SHP77 treated with DMSO at 0.1 percent for 48 hours (cell line): ENCODE measurements at regions not wholly inside any gene's neighbourhood (a gene's known extent, or its start where the extent isn't known, plus 50 kb on each side); places are given as distances from the start of the nearest gene placed in this dataset.

Source experiments
- DNase-seq: peaks from one replicate; lab custom pipeline; 2025; lab: John Stamatoyannopoulos, UW

- DNase-seq, result no peak
Measured at GRCh38 chr13:97135883-97136282, 86.2 kb upstream of the MBNL2 start.

GRCh38 chr13:97136418-97136817, 85.7 kb upstream of the MBNL2 start:
- DNase-seq, result no peak

DNA sequence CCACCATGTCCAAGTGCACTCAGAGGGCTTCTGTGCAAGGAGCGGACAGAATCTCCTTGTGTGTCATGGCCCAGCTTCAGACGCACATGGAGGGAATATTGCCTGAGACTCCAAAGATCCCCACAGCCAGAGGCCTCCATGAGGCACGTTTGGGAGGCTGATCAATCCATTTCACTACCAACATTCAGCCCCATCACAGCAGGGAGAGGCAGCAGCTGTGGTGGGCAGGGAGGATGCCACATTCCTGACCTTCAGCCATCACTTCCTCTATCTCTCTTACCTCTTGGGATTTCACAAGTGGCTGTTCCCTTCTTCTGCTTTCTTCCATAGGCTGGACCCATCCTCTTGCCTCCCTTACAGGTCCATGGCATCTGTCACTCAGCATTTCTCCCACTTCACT, 82.4 kb upstream of the MBNL2 start:
- DNase-seq, result no peak

DNA sequence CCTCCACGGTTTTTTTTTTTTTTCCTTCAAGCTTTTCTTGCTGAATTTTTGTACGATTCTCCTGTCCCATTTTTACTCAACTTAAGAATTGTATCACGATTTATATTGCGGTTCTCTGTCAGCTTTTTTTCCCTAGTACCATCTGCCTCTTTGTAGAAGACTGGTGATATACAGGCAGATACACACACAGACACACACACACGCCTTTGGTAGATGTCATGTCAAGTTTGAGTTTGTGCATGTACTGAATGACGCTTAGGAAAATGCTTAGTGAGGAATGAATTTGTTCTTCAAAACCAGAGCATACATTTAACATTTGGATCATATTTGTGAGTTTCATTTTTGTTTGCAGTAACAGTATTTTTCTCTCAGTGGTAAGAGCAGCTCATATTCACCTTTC, 82.0 kb upstream of the MBNL2 start:
- DNase-seq, result no peak

DNA sequence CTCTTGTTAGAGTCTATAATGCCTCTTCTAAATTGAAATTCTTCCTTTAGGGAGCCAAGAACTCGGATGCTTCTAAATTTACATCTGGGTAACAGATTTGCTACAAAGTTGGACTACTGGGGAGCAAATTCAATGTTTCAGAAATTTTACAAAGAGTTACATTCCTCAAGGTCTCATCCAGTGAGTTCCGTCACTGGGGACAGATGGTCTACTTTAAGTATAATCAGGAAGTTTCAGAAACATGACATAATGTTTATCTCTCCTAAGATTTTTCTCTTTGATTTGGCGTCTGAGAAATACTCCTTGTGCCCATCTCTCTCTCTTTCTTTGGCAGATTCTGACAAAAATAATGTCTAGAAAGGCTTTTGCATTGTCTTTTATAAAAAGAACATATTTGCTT, 81.5 kb upstream of the MBNL2 start:
- DNase-seq, result no peak

- no peak for DNase-seq
Measured at GRCh38 chr13:97141097-97141496, 81.0 kb upstream of the MBNL2 start.

GRCh38 chr13:97141564-97142005, 80.5 kb upstream of the MBNL2 start:
- DNase-seq, result peak; percentile 93

GRCh38 chr13:97142452-97142851, 79.7 kb upstream of the MBNL2 start:
- DNase-seq, result peak; percentile 83

DNA sequence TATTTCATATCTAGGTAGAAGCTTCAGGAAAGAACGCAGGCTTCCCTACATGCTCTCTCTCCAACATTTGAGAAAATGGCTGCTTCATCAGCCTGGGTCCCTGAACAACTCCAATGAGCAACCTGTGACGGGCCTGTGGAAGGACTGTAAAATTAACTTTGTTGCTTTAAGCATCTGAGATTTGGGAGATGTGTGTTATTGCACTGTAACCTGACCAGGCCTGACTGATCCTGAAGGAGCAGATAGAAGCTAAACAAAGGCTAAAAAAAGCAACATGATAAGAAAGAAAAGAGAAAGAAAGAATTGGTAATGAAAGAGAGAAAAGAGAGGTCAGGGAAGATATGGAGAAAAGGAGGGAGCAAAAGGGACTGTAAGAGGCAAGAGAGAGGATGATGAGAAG, 77.1 kb upstream of the MBNL2 start:
- DNase-seq, result no peak

DNA sequence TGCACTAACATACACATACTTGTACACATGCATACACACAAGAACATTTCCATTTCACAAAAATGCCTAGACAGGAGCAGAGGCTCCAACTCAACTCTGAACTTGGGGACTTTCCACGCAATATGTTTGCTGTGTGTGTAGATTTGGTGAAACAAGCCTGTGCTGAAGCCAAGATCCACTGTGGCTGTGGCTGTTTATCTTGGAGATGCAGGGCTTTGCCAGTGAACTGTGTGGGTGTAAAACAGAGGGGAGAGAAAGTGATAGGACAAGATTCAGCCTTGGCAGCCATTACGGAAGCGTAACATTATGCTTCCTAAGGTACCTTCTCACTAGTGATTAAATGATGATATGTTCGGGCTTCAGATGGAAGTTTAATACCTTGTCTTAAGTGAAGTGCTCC, 73.2 kb upstream of the MBNL2 start:
- DNase-seq, result no peak

DNA sequence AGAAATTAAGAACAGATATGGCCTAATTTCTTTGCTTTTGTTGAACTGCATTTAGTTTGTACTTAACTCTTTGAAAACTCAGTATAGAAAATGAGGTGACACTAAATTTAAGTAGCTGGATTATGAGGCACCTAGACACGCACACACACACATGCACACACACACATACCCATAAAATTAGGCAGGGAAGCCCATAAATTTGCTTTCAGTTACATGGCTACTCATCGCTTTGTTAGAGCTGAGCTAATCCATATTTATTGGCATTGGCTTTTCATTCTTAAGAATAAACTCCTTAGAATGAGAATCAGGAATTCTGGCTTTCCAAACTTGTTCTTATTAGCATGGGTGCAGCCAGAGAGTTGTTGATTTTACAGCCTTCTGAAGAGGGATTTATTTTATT, 61.7 kb upstream of the MBNL2 start:
- no peak for DNase-seq

DNA sequence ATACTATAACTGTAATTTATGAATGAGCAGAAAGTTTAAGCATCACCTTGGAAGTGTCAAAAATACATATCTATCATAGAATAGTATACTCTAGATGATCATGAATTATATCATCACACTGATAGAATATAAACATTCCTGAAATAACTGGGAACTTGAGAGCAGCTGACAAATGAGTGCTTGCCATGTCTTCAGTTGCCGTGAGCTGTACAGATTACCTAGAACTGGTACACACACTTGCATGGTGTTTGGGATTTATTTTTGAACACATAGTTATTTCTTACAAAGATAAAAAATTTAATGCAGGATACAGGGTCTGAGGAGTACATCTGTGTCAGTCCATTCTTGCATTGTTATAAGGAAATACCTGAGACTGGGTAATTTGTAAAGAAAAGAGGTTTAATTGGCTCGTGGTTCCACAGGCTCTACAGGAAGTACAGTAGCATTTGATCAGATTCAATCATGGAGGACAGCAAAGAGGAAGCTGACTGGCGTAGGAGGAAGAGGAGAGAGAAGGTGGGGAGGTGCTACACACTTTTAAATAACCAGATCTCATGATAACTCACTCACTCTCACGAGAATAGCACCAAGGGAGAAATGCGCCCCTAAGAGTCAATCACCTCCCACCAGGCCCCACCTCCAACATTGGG, 60.4 kb upstream of the MBNL2 start:
- DNase-seq, result no peak

GRCh38 chr13:97165502-97166425, 56.4 kb upstream of the MBNL2 start:
- DNase-seq, result peak; percentile 16

DNA sequence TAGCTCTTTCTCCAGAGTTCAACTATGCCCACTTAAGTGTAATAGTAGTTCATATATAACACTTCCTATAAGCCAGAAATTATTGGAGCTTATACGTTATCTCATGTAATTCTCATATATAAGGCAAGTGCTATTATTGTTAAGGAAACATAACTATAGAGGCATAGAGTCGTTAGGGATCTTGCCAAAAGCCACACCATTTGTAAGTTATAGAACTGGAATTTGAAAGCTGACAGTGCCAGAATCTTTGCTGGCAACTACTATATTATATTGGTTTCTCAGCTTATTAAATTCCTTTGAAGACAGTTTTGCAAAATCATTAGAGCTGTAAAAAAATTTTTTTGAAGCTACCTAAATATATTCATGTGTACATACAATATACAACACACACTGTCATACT, 51.0 kb upstream of the MBNL2 start:
- DNase-seq, result no peak
